HFF-Myc (cell line): ENCODE measurements at regions not wholly inside any gene's neighbourhood (a gene's known extent, or its start where the extent isn't known, plus 50 kb on each side); places are given as distances from the start of the nearest gene placed in this dataset.

Experiments
- DNase-seq: peaks from one replicate; pipeline ENCODE4 v3.0.0-alpha.2; 2011; ENCODE audit warnings: low read depth; ENCODE audit errors: extremely low read depth
- H3K4me3 ChIP-seq: replicated peaks from 2 replicates; pipeline ENCODE4 v1.5.1; 2011; ENCODE audit warnings: low read depth, mild to moderate bottlenecking, control low read depth, low read length
- CTCF ChIP-seq: IDR thresholded peaks from 2 replicates; pipeline ENCODE4 v1.5.1; 2012; ENCODE audit warnings: mild to moderate bottlenecking, low read depth, low read length, control low read depth; ENCODE audit errors: missing control alignments

GRCh38 chr7:132630834-132631233, 54.6 kb upstream of the PLXNA4 start:
- TF ChIP-seq CTCF, result no peak
- DNase-seq, result no peak
- H3K4me3 ChIP-seq, result no peak overlapping the region
